ENCODE measurements at regions not wholly inside any gene's neighbourhood (a gene's known extent, or its start where the extent isn't known, plus 50 kb on each side); places are given as distances from the start of the nearest gene placed in this dataset.

- no peak for DNase-seq (ENCODE audit: low read depth)
These were observed 625.4 kb downstream of the NTRK3 start for GRCh38 chr15:87631093-87631492.

GRCh38 chr15:87628311-87628710 is 628.2 kb downstream of the NTRK3 start:
- DNase-seq (ENCODE audit: low read depth): no peak

GRCh38 chr15:87626860-87627259 is 629.7 kb downstream of the NTRK3 start:
- no peak for DNase-seq (ENCODE audit: low read depth)

- DNase-seq (ENCODE audit: low read depth): no peak
These were observed 632.7 kb downstream of the NTRK3 start for GRCh38 chr15:87623832-87624231.

GRCh38 chr15:87620393-87620792 is 636.1 kb downstream of the NTRK3 start:
- DNase-seq (ENCODE audit: low read depth): no peak

GRCh38 chr15:87619161-87619960 is 637.2 kb downstream of the NTRK3 start:
- DNase-seq (ENCODE audit: low read depth): peak; percentile 66

GRCh38 chr15:87618203-87618725 is 638.3 kb downstream of the NTRK3 start:
- no peak for DNase-seq (ENCODE audit: low read depth)

GRCh38 chr15:87614704-87615103 is 641.8 kb downstream of the NTRK3 start:
- no peak for DNase-seq (ENCODE audit: low read depth)

- DNase-seq (ENCODE audit: low read depth): no peak
These were observed 646.2 kb downstream of the NTRK3 start for GRCh38 chr15:87610366-87610765.

GRCh38 chr15:87609894-87610293 is 646.6 kb downstream of the NTRK3 start:
- DNase-seq (ENCODE audit: low read depth): no peak

- DNase-seq (ENCODE audit: low read depth): peak; percentile 84
These were observed 647.1 kb downstream of the NTRK3 start for GRCh38 chr15:87609474-87609873.

- DNase-seq (ENCODE audit: low read depth): no peak
These were observed 648.1 kb downstream of the NTRK3 start for GRCh38 chr15:87608238-87609028.

- DNase-seq (ENCODE audit: low read depth): no peak
These were observed 649.6 kb downstream of the NTRK3 start for GRCh38 chr15:87606971-87607370.

GRCh38 chr15:87604857-87605446 is 651.6 kb downstream of the NTRK3 start:
- no peak for DNase-seq (ENCODE audit: low read depth)

GRCh38 chr15:87602371-87602770 is 654.2 kb downstream of the NTRK3 start:
- DNase-seq (ENCODE audit: low read depth): no peak

- no peak for DNase-seq (ENCODE audit: low read depth)
These were observed 656.9 kb downstream of the NTRK3 start for GRCh38 chr15:87599616-87600015.

- no peak for DNase-seq (ENCODE audit: low read depth)
These were observed 659.0 kb downstream of the NTRK3 start for GRCh38 chr15:87597346-87598052.

- no peak for DNase-seq (ENCODE audit: low read depth)
These were observed 665.0 kb downstream of the NTRK3 start for GRCh38 chr15:87591582-87591981.

GRCh38 chr15:87591042-87591441 is 665.5 kb downstream of the NTRK3 start:
- no peak for DNase-seq (ENCODE audit: low read depth)

GRCh38 chr15:87589134-87589533 is 667.4 kb downstream of the NTRK3 start:
- DNase-seq (ENCODE audit: low read depth): no peak

GRCh38 chr15:87582169-87582568 is 674.4 kb downstream of the NTRK3 start:
- no peak for DNase-seq (ENCODE audit: low read depth)

GRCh38 chr15:87579537-87579936 is 677.0 kb downstream of the NTRK3 start:
- DNase-seq (ENCODE audit: low read depth): no peak

Measured in GM04504 (cell line).